ENCODE measurements at regions not wholly inside any gene's neighbourhood (a gene's known extent, or its start where the extent isn't known, plus 50 kb on each side); places are given as distances from the start of the nearest gene placed in this dataset.

DNA sequence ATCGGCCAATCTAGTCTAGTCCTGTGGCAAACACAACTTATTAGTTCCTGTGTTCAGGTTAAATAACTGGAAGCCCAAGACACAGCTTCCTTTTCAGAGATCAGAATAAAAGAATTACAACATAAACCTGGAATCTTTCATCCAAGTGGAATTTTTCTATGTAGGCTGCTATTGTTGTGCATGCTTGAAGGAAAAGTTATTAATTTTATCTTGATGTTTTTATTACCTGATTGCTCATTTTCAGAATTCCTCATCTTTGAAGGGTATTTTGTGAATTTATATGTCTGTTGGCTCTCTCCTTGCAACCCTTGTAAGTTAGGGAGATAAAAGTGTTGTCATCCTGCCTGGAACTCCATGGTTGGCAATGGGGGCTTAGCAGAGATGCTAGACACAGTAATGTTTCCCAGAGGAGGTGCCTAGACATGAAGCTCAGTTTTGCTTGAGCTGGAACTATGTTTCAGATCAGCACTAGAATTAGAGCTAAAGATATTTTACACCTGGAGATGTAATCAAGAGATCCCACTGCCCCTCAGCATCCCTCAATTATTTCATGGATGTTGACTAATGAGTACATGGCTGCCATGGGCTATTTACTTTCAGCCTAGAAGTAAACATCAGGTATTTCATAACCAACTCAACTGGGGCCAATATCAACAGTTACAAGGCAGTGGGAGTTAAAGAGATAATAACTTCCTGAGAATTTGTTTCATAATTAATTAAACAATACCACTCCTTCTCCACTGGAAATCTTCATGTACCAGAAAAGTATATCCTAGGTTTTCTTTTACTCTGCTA is 367.0 kb upstream of the MARCKS start:
- H3K4me3 Mint-ChIP-seq: no peak overlapping the region
- TF ChIP-seq, protein P1, sequence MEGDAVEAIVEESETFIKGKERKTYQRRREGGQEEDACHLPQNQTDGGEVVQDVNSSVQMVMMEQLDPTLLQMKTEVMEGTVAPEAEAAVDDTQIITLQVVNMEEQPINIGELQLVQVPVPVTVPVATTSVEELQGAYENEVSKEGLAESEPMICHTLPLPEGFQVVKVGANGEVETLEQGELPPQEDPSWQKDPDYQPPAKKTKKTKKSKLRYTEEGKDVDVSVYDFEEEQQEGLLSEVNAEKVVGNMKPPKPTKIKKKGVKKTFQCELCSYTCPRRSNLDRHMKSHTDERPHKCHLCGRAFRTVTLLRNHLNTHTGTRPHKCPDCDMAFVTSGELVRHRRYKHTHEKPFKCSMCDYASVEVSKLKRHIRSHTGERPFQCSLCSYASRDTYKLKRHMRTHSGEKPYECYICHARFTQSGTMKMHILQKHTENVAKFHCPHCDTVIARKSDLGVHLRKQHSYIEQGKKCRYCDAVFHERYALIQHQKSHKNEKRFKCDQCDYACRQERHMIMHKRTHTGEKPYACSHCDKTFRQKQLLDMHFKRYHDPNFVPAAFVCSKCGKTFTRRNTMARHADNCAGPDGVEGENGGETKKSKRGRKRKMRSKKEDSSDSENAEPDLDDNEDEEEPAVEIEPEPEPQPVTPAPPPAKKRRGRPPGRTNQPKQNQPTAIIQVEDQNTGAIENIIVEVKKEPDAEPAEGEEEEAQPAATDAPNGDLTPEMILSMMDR (IDR thresholded peaks at IDR 0.05): no peak
- DNase-seq: no peak
- no peaks in the 10 kb centered on the region for H3K27me3 Mint-ChIP-seq (ENCODE audit: insufficient read depth)
- H3K9me3 Mint-ChIP-seq: no peaks in the 10 kb centered on the region
- H3K27ac Mint-ChIP-seq: no peak overlapping the region
- H3K36me3 Mint-ChIP-seq (ENCODE audit: low read depth): no peaks in the 10 kb centered on the region
- H3K4me1 Mint-ChIP-seq (ENCODE audit: low read depth): peaks cover 20% of the 10 kb centered on the region; the same call in 1 of the 2 replicates

DNA sequence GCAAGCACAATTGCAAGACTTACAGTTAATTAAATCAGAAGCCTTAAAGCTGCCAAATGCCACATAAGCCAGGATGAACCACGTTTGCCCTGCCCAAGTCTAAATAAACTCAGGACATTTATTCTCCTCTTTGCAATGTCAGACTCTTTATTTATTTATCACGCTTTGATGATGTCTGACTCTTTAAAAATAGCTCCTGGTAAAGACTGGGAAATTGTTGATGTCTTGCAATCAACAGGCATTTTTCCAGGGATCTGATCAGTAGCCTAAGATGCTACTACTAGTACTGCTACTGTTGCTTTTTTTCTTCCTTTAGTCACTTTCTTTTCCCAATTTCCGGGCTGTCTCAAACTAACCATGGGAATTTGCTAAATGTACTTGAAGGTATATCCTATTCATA is 365.8 kb upstream of the MARCKS start:
- Mint-ChIP-seq H3K36me3 (ENCODE audit: low read depth) (no peaks in the 10 kb centered on the region), H3K27ac (no peak overlapping the region), H3K27me3 (ENCODE audit: insufficient read depth) (no peaks in the 10 kb centered on the region), H3K9me3 (no peaks in the 10 kb centered on the region), H3K4me3 (no peak overlapping the region), H3K4me1 (ENCODE audit: low read depth) (peaks cover 20% of the 10 kb centered on the region; the same call in 1 of the 2 replicates)
- DNase-seq: no peak
- TF ChIP-seq, protein P1 (IDR thresholded peaks at IDR 0.05): no peak

DNA sequence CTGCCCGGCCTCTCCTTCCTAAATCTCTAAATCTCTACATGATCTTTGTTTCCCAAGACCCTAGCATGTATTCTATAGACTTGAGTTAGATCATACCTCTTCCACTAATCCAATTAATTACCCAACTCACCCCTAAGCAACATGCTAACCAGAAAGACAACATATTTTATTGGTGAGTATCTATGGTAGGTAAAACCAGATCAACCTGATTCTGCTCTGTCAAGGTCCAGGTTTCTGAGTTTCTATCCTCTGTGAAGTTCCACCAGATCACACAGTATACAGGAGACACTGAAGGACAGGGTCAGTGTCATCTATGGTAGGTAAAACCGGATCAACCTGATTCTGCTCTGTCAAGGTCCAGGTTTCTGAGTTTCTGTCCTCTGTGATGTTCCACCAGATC is 363.2 kb upstream of the MARCKS start:
- Mint-ChIP-seq H3K27me3 (ENCODE audit: insufficient read depth) (no peaks in the 10 kb centered on the region), H3K36me3 (ENCODE audit: low read depth) (no peaks in the 10 kb centered on the region), H3K4me3 (no peak overlapping the region), H3K27ac (no peak overlapping the region), H3K4me1 (ENCODE audit: low read depth) (peaks cover 13% of the 10 kb centered on the region; the same call in 1 of the 2 replicates), H3K9me3 (no peaks in the 10 kb centered on the region)
- no peak for DNase-seq
- TF ChIP-seq, protein P1 (IDR thresholded peaks at IDR 0.05): no peak

DNA sequence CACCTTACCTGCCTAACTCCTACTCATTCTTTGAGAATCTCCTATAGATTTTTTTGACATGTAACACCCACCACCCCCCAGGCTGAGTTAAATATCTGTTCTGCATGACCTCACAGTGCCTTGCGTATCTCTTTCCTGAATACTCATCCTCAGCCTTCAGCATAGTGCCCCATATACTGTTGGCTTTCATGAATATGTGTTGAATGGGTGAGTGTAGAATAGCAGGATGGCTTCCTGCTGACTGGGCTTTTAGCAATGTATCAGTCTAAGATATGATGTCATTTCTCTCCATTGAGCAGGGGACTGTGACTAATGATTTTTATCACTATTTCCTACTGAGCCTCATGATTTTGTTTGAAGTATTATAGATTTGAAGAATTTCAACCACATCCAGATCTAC is 361.6 kb upstream of the MARCKS start:
- no peak overlapping the region for H3K27ac Mint-ChIP-seq
- TF ChIP-seq, protein P1 (IDR thresholded peaks at IDR 0.05): no peak
- no peaks in the 10 kb centered on the region for H3K27me3 Mint-ChIP-seq (ENCODE audit: insufficient read depth)
- H3K9me3 Mint-ChIP-seq: no peaks in the 10 kb centered on the region
- no peak overlapping the region for H3K4me3 Mint-ChIP-seq
- no peaks in the 10 kb centered on the region for H3K36me3 Mint-ChIP-seq (ENCODE audit: low read depth)
- DNase-seq: peak; percentile 75
- H3K4me1 Mint-ChIP-seq (ENCODE audit: low read depth): 0 out of 2 replicates have a peak, but pooled peaks cover 5% of the 10 kb centered on the region

DNA sequence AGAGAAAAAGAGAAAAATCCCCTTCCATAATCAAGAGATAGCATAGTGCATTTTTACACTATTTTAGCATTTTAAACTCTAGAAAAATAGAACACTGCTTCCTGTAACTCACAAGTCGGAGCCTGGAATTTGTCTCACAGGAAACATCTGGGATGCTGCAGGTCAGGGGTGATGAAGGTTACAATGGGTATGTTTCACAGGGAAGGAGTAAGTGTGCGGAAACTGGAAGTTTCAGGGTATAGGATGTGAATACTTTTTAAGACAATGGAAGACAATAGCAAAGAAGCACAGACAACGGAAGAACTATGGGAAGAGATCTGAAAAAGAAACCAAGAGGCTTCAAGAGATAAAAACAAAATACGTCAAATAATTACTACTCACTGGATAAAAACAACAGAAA is 361.0 kb upstream of the MARCKS start:
- Mint-ChIP-seq H3K9me3 (no peaks in the 10 kb centered on the region), H3K36me3 (ENCODE audit: low read depth) (no peaks in the 10 kb centered on the region), H3K4me1 (ENCODE audit: low read depth) (0 out of 2 replicates have a peak, but pooled peaks cover 5% of the 10 kb centered on the region), H3K27ac (no peak overlapping the region), H3K4me3 (no peak overlapping the region), H3K27me3 (ENCODE audit: insufficient read depth) (no peaks in the 10 kb centered on the region)
- DNase-seq: no peak
- TF ChIP-seq, protein P1 (IDR thresholded peaks at IDR 0.05): no peak

Measured in HFFc6 (cell line).